NCI-H748 (cell line): ENCODE measurements at regions not wholly inside any gene's neighbourhood (a gene's known extent, or its start where the extent isn't known, plus 50 kb on each side); places are given as distances from the start of the nearest gene placed in this dataset.
"Not testable (repeated sequence)": the region's sequence is repeated elsewhere in the genome, so short reads cannot be mapped to it uniquely, and the experiment has no call there.

Source experiments
- DNase-seq: peaks from one replicate; lab custom pipeline; 2025; ENCODE audit not compliant: unreplicated experiment; lab: John Stamatoyannopoulos, UW

DNA sequence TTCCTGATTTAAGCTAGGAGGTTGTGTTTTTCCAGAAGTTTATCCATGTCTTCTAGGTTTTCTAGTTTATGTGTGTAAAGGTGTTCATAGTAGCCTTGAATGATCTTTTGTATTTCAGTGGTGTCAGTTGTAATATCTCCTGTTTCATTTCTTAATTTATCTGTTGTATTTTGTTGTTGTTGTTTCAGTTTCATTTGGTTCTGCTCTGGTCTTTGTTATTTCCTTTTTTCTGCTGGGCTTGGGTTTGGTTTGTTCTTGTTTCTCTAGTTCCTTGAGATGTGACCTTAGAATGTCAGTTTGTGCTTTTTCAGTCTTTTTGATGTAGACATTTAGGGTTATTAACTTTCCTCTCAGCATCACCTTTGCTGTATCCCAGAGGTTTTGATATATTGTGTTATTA lies 62.8 kb downstream of the SCP2D1 start:
- DNase-seq: not testable (repeated sequence)

DNA sequence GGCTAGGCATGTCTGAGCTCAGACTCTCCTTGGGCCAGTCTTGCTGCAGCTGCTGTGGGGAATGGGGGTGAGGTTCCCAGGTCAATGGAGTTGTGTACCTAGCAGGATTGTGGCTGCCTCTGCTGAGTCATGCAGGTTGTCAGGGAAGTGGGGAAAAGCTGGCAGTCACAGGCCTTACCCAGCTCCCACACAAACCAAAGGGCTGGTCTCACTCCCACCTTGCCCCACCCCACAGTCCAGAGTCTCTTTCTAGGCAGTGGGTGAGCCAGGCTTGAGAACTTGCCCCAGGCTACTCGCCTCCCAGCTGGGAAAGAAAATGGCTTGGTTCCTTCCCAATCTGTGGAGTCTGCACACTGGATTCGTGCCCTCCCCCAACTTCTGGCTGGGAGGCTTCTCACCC lies 65.7 kb downstream of the SCP2D1 start:
- DNase-seq: no peak

DNA sequence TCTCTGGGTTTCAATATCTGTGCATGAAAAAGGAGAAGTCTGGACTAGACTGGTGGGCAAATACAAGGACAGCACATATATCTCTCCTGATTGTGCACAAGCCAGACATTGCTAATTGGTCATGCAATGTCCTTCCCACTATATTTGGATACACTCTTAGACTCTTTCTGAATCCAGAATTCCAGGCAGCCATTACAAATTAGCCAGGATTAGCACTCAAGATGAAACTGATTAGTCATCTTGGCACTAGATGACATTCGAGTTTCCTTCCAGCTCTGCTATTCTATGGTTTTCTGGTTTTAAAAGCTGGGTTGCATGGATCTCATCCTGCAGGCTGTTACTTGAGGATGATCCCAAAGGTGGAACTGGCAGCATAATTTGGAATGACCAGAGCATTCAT lies 73.2 kb downstream of the SCP2D1 start:
- DNase-seq: no peak

DNA sequence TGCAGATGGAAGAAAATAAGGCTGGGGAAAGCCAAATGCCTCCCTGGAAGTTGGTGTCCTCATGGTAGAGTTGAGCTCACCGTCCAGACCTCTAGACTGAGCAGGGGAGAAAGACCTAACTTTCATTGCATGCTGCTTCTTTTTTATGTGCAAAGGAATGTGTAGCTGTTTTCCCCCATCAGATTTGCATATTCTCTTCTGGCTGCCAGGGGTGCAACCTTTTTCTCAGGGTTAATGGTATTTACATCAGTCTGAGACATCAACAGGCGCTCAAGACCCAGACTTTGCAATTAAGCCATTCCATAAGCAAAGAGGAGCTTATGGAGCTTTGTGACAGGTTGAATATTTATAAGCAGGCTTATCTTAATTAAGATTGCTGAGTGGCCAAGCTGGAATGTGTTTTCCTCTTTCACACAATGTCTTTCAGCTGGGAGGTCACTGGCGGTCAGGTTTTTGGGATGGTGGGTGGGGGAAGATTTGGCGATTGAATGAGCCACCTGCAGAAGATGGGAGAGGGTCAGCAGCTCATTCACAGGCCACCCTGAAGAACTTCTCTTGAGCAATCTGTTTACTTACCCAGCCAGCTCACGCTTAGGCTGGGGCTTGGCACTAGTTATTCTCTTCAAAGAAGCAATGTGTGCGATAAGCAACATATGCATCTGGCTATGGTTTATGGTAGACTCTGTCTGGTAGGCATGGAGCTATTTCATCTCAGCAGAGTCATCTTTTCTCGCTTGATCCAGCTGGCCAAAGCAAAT lies 88.6 kb downstream of the SCP2D1 start:
- no peak for DNase-seq

DNA sequence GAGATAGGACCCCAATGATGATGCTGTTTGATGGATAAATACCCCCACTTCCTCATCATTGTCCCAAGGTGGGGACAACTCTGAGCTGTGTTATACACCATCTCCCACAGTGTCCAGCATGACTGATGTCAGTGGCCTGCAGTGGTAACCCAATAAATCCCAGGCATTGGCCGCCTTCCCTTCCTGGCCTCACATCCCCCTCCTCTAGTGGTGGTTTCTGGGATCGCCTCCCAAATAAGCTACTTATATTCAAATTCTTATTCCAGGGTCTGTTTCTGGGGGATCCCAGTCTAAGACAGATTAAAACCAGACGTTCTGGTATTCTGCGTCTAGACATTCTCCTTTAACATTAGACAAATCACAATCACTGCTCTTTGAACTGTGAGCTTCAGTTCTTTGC lies 90.6 kb downstream of the SCP2D1 start:
- DNase-seq: no peak

DNA sequence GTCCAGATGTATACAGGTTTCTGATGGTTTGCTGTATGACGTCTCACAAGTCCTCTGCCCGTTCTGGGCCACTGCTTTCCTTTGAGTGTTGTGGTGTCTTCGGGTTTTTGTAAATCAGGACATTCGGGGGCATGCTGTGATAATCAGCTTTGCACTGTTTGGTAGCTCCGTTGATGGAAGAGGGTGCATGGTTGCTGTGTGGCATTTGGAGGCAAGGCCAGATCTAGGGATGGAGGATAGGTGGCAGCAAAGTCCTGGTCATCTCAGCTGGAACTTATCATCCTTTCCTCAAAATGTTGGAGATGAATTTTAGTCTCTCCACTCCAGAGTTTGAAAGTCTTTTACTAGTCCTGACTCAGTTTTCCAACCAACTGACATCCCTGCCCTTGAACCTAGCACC lies 91.0 kb downstream of the SCP2D1 start:
- DNase-seq: no peak

DNA sequence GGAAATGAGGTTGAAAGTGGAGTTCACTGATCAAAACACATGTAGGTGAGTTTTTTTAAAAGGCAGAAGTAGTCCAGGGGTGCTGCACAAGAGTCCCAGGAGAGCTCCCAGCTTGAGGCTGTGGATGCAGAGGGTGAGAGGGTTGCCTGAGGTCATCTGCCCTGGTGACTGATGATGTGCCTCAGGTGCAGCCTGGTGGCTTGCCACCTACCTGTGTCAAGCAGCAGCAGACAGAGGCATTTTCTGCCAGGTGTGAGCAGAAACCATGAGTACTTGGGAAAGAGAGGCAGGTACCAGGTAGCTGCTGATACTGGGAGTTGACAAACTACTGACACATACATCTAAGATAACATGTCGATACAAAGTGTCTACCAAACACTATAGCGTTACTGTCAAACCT lies 92.5 kb downstream of the SCP2D1 start:
- no peak for DNase-seq

DNA sequence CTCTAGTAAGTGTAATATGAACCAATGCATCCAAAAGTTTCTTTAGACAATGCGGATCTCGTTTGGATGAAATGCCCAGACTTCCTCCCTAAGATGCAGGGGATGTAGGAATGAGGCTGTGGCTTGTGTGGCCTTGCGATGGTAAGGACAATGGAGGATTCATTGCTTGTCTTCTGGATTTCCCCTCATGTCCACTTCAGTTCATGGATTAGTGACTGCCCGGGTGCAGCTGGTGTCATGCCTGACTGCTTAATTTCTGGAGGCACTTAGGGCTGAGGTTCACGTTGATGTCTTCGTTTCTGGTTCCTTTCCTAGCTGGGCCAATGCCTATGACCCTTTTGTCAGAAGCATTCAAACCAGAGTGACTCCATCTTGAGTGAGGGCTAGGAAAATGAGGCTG lies 93.8 kb downstream of the SCP2D1 start:
- DNase-seq: no peak

DNA sequence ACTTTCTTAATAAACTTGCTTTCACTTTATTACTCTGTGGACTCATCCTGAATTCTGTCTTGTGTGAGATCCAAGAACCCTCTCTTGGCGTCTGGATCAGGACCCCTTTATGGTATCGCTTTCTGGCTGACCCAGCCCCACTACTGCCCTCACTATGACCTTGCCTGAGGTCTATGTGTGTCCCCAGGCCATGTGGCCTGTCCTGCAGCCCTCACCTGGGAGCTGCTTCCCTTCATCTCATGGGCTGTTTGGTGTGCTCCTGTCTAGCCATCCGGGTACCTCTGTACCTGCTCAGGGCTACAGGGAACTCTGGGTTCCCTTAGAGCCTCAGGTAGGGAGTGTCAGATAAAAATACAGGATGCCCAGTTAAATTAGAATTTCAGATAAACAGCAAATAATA lies 94.5 kb downstream of the SCP2D1 start:
- no peak for DNase-seq

DNA sequence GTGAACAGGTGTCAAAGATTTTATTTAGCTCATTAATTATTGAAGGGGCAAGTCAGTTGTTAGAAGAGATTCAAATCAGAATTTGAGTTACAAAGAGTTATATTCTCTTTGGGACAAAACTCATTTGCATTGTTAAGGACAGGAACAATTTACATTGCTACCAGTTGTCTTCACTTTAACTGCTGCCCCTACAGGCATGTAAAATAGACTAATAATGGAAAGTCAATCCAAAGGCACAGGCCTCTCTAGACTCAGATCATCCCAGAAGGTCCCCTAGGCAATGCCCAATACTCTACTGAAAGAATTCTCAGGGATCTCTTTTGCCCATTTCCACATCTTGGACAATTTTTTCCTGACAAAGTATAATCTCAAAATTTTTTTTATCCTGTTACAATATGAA lies 95.7 kb downstream of the SCP2D1 start:
- DNase-seq: no peak

DNA sequence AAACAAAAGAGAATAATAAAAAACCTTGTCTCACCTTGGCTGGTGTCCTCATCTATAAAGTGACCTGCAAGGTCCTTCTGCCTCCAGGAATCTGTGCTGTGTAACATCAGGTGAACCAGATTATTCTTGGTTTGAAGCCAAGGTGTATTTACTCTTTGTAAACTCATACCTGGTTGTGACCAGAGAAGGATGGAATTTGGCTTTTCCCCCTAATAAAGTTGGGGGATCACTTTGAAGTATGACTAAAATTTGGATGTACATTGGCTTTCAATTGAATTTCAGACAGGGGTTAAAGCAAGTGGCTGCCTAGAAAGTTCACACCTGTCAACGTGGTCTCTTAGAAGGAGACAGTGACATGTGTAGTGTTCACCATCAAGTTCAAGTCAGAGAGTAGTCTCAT lies 100.1 kb downstream of the SCP2D1 start:
- DNase-seq: no peak

DNA sequence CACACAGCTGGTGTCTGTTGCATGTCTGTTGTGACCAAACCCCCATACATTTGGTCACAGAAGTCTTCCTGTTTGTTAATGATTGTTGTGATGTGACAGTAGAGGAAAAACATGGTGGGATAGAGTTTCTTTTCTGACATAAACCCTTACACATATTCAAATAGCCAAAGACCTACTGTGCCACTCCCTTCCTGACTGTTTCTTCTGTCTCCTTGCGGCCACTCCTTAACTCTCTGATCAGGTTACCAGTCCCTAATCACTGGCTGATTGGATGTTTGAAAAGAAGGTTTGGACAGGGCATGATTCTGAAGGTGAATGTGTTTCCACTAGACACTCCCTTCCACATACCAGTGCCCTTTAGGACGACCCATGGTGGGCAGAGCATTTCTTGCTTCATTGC lies 101.2 kb downstream of the SCP2D1 start:
- DNase-seq: no peak

DNA sequence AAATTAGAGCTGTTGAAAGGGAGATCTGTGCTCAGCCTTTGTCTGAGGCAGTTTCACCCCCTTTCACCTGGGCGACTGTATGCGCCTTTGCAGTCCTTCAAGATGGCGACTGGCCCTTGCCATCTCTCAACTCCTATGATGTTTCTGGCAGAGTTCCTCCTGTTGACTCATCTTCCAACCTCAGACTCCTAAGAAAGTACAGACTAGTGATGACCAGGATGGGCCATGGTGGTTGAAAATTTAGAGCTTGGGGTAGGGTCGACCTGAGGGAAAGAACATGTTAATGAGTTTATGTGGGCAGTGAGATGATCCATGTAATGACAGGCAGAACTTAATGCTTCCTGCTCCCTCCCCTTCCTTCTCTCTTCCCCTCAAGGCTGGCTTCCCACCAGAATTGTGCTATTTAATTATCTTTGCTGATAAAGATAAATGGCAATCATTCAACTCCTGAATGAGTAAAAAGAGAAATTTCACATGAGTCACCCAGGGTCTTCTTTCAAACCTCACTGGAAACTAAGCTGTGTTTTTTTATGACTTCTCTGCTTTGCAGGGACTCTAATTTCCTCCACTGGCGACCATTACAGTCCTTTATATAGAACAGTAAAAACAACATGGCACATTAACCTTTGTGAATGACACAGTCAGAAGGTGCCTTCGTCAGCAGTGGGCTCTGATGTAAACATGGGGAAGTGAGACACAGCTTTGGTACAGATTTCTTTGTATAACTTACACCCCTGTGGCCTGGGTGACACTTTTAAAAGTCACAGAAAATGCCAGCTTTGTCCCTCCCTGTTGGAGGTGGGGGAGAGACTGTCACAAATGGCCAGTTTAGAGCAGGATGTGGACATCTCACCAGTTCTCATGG lies 103.5 kb downstream of the SCP2D1 start:
- no peak for DNase-seq

DNA sequence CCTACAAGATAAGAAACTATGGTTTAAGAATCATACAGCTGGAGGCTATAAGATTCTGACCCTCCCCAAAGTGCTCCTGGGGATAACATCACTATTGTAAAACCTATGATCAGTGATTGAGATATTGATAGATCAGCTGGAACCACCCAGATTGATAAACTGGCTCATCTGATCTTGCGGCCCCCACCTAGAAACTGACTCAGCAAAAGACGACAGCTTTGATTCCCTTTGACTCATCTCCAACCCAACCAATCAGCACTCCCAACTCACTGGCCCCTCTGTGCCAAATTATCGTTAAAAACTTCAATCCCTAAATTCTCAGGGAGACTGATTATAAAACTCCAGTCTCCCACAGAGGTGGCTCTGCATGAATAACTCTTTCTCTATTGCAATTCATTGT lies 106.4 kb downstream of the SCP2D1 start:
- no peak for DNase-seq

DNA sequence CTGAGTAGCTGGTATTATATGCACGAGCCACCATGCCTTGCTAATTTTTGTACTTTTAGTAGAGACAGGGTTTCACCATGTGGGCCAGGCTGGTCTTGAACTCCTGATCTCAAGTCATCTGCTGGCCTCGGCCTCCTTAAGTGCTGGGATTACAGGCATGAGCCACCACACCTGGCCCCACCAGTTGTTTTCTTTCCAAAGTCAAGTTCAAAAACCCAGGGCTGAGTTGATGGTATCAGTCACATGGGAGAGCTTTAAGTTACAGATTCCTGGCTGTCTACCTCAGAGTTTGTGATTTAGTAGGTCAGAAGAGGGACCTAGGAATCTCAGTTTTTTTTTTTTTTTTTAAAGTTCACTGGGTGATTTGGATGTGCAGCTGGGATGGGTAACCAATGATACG lies 107.7 kb downstream of the SCP2D1 start:
- DNase-seq: no peak

DNA sequence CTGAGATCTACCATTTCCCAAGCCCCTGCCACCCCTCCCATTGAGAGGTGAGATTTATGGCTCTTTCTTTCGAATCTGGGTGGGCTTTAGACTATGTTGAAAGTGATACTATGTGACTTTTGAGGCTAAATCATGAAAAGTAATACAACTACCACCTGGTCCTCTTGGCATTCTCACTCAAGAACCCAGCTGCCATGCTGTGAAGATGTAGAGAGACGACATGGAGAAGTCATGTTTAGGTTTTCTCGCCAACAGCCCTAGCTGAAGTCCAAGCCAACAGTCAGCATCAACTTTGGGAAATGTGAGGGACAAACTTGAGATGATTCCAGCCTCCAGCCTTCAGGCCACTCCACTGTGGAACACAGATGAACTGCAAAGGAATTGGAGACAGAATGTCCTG lies 108.7 kb downstream of the SCP2D1 start:
- DNase-seq: no peak

DNA sequence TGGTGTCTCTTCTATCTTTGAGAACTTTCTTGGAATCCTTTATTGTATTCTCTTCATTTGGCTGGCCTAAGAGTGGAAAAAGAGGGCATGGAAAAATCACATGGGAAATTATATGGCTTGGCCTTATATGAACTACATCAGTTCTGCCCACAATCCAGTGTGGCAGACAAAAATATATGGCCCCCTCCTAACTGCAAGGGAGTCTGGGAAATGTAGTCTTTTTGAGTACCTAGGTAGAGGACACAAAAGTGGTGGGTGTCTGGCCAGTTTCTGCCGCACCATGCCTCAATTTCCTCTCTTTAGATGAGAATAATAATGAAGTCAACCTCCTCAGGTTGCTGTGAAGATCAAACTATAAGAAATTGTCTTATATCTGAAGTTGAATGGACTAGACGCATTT lies 109.3 kb downstream of the SCP2D1 start:
- DNase-seq: no peak

DNA sequence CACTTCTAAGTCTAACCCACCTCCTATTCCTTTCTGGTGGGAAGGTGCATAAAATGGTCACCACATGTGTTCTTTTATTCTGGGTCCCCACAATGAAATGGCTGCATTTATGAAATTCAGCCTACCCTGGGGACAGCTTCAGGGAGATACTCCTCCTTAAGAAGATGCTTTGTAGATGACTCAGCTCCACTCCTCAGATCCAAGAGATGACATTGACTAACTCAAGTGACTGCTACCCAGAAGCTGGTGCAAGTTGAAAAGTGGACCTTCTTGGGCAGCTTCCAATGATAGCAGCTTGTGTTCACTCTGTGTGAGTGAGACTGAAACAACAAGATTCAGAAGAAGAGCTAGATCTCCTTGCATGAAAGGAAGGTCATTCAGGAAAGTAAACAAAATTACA lies 113.4 kb downstream of the SCP2D1 start:
- DNase-seq: no peak

DNA sequence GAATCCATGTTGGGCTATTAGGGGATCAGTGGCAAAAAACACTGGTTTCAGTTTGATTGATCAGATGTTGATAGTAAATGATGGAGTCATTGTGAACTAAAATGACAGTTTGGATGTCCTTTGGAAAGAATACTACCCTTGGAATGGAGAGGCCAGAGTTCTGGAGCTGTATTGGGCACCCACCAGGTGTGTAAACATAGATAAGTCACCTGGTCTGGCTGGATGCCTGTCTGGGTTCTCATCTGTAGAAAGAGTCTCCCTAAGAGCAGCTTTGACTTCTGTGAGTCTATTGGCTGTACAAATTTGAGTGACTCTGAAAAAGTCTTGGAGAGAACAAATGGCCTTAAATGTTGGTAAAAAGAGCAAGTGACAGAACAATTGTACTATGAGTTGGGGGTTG lies 115.0 kb downstream of the SCP2D1 start:
- peak; percentile 24 for DNase-seq

DNA sequence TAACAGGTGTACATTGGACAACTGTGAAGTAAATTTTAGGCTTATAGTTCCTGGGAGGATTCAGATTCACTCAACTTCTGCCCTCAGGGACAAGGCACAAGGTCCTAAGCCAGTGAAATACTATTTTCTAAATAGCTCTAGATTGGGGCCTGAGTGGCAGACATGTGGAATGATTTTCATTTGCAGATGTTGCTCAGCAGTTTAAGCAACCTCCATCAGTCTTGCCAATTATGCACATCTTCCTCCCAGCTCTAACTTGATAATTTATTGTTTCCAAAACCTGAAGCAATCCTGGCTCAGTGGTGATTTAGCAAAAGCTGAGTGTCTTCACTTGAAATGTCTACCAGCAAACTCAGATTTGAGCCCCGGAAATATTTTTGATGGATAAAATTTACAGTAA lies 116.2 kb downstream of the SCP2D1 start:
- no peak for DNase-seq

DNA sequence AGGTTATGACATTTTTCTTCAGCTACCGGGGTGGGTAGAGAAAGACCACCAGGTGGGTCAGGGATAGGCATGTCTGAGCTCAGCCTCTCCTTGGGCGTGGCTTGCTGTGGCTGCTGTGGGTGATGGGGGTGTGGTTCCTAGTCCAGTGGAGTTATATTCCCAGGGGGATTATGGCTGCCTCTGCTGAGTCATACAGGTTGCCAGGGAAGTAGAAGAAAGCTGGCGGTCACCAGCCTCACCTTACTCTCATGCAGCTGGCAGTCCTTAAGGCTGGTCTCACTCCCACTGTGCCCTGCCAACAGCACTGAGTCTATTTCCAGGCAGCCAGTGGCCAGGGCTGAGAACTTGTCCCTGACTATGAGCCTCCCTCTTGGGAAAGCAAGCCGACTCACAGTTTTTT lies 130.0 kb downstream of the SCP2D1 start:
- DNase-seq: peak; percentile 25

DNA sequence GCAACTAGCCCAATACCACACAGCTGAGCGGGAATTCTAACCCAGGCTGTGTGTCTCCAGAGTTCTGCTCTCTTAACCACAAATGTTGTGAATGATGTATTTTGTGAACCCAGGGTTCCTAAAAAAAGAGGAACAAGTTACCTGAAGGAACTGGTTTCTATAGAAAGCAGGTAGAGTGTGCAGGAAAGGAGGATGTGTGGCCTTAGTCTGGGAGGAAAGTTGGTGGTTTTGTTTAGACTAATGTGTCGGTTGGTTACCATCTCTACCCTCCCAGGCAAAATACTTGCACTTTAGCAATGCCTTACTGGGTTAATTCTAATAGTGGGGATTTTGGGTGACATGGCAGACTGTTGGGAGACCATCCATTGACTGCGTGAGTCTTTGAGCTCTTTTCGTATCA lies 143.3 kb downstream of the SCP2D1 start:
- DNase-seq: no peak

DNA sequence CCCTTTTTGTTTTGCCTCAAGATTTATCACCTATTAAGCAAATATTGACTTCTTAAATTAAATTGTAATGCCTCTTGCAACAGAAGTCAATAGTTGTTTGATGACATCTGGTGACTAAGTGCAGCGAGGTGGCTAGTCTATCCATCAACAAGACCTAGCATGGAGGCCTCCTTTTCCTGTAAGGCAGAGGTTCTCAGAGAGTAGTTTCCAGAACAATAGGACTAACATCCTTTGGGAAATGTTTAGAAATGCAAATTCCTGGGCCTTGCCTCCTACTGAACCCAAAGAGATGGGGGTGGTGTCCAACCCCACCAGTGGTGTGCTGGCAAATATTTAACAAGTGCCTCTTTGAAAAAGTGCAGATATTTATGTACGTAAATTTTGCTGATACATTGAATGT lies 143.7 kb downstream of the SCP2D1 start:
- DNase-seq: no peak
